ENCODE measurements at regions not wholly inside any gene's neighbourhood (a gene's known extent, or its start where the extent isn't known, plus 50 kb on each side); places are given as distances from the start of the nearest gene placed in this dataset.
"Not testable (repeated sequence)": the region's sequence is repeated elsewhere in the genome, so short reads cannot be mapped to it uniquely, and the experiment has no call there.

DNA sequence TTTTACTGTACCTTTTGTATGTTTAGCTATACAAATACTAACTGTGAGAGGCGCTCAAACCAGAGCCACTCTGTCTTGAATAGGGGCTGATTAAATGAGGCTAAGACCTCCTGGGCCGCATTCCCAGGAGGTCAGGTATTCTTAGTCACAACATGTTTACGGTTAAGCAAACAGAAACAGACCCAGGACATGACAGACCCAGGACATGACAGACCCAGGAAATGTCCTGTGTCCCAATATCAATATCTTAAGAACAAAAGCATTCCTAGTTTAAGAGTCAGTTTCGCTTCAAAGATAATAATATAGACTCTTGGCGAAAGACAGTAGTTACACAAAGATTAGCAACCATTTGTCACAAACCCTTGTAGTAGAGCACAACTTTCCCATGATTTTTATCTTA lies 304.5 kb downstream of the CCSER2 start:
- DNase-seq (ENCODE audit: low read depth in 2 of 2), result no peak

DNA sequence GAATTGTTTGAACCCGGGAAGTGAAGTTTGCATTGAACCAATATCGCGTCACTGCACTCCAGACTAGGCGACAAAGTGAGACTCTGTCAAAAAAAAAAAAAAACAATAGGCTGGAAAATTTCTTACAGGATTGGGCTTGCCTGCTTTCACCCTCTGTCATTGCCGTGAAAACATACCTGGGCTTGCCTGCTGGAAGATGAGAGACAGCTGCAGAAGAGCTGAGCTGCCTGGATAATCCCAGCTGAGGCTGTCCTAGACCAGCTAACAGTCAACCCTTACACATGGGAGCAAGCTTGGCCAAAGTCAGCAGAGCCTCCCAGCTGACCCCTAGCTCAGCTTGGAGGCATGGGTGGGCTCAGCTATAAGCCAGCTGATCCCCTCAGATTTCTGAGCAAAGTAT lies 306.2 kb downstream of the CCSER2 start:
- DNase-seq (ENCODE audit: low read depth in 2 of 2), result no peak

GRCh38 chr10:84650628-84651027 lies 322.2 kb downstream of the CCSER2 start:
- not testable (repeated sequence) for DNase-seq (ENCODE audit: low read depth in 2 of 2)

DNA sequence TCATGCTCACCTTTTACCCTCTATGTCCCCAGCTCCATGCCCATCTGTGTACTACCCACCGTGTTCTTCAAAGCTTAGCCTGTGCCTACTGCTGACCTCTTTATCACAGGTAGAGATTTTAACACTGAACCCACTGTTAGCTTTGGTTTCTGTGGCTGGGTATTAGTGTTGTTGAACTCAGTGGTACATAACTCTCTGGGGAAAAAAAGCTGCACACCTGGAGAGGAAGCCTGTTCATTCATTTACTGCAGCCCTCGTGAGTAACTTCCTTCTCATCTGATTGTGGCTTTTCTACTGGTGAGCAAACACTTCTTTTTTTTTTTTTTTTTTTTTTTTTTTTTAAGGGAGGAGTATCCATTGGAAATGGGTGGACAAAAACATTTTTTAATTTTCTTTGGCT lies 326.3 kb downstream of the CCSER2 start:
- no peak for DNase-seq (ENCODE audit: low read depth in 2 of 2)

GRCh38 chr10:84659027-84659426 lies 330.6 kb downstream of the CCSER2 start:
- no peak for DNase-seq (ENCODE audit: low read depth in 2 of 2)

- DNase-seq (ENCODE audit: low read depth in 2 of 2), result no peak
These were observed 331.4 kb downstream of the CCSER2 start for GRCh38 chr10:84659497-84660439.

GRCh38 chr10:84660450-84661159 lies 332.2 kb downstream of the CCSER2 start:
- DNase-seq (ENCODE audit: low read depth in 2 of 2), result no peak

GRCh38 chr10:84665211-84665610 lies 336.8 kb downstream of the CCSER2 start:
- no peak for DNase-seq (ENCODE audit: low read depth in 2 of 2)

- peak in 1 of 2 donors; percentile 20 for DNase-seq (ENCODE audit: low read depth in 2 of 2)
These were observed 337.6 kb downstream of the CCSER2 start for GRCh38 chr10:84665883-84666463.

- DNase-seq (ENCODE audit: low read depth in 2 of 2), result no peak
These were observed 339.9 kb downstream of the CCSER2 start for GRCh38 chr10:84668186-84668763.

DNA sequence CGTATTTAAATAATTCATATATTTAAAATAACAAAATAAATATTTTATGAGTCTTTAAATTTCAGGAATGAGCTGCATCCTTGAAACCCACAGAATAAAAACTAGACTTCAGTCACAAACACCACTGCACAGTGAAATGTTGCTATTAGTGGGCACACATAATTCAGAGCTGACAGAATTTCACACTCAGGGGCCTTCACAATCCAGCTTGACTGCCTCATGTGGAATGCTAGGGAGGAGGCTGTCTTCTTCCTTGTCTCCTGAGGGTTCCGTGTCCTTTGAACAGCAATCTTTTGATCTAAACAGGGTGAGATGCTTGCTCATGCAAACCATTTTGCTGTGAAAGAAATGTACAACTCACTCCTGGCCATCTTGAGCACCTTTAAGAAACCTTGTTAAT lies 346.7 kb downstream of the CCSER2 start:
- DNase-seq (ENCODE audit: low read depth in 2 of 2), result no peak

DNA sequence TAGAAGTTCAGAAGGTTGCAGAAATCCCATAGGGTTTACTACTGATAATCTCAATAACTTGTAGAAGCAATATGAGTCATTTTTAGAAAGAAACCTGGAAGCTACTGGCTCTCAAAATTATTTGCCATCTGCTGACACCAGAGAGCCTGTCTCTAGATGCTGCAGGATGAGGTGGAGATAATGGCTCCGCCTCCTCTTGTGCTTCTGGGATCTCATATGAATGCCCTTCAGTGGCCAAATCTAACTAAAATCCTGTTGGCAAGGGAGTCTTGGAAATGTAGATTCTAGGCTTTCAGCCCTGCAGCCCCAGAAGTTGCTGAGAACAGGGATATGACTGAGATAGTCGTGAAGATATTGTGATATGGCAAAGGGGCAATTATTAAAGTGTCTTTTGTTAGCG lies 348.1 kb downstream of the CCSER2 start:
- DNase-seq (ENCODE audit: low read depth in 2 of 2), result no peak

DNA sequence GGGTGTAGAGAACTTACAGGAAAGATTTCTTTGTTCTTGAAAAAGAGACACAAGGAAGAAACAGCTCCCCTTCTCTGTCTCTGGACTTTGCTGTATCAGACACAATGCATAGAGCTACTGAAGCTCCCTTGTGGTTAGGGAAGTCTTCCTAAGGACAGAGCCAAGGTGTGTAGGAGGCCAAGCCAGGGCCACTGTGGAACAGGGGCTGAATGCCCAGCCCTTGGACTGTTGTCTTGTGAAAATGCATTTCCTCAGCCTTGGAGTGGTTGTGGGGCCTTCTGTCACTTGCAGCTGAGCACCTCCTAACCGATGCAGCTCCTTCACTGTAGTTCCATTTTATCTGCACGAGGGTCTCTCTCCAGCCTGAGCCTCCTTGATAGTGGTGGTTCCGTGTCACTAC lies 353.4 kb downstream of the CCSER2 start:
- no peak for DNase-seq (ENCODE audit: low read depth in 2 of 2)

DNA sequence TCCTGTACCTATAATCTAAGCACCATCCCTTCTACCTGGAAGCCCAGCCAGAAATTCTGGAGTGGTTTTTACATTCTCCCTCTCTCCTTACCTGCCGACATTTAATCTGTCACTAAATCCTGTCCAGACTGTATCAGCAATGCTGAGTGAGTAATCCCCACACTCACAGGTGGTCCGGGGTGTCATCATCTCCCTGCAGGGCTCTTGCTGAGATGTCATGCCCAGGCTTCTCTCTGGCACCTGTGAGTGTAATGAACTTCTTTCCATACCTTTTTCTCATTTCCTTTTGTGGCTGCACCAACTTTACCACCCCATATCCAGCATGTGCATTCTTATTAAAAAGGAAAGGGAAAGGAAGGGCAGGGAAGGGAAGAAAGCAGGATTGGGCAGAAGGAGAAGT lies 355.2 kb downstream of the CCSER2 start:
- DNase-seq (ENCODE audit: low read depth in 2 of 2), result no peak

- DNase-seq (ENCODE audit: low read depth in 2 of 2), result no peak
These were observed 355.8 kb downstream of the CCSER2 start for GRCh38 chr10:84683980-84684740.

- DNase-seq (ENCODE audit: low read depth in 2 of 2), result no peak
These were observed 356.8 kb downstream of the CCSER2 start for GRCh38 chr10:84685047-84685660.

- no peak for DNase-seq (ENCODE audit: low read depth in 2 of 2)
These were observed 364.6 kb downstream of the CCSER2 start for GRCh38 chr10:84693006-84693405.

GRCh38 chr10:84695902-84696301 lies 367.5 kb downstream of the CCSER2 start:
- DNase-seq (ENCODE audit: low read depth in 2 of 2), result no peak

GRCh38 chr10:84696610-84697009 lies 368.2 kb downstream of the CCSER2 start:
- no peak for DNase-seq (ENCODE audit: low read depth in 2 of 2)

DNA sequence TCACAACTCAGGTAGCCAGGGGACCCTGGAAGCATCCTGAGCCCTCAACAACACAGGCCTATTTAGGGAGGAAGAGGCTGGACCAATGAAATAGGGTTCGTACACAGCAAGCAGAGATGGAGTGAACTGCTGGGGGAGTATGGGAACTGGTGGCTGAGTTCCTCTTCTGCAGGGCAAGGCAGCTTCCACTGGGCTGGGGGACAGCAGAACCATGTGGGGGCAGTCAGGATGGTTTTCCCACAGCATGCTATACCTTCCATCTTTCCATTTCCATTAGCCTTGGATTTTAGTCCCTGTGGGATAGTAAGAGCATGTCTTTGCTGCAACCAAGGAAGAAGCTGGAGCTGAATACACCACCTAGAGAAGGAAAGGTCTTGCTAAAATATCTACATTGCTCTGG lies 370.6 kb downstream of the CCSER2 start:
- DNase-seq (ENCODE audit: low read depth in 2 of 2), result no peak

Data from stimulated activated CD8-positive, alpha-beta memory T cell treated with anti-CD3 and anti-CD28 coated beads, Interleukin-2, amount 100 ng/mL, for 48 hours (primary cell).